Mesenchymal stem cell (in vitro differentiated cells and primary cell): ENCODE measurements at regions not wholly inside any gene's neighbourhood (a gene's known extent, or its start where the extent isn't known, plus 50 kb on each side); places are given as distances from the start of the nearest gene placed in this dataset.

Experiments
- DNase-seq: peaks from one replicate; pipeline ENCODE4 v3.0.0-alpha.2; 2013
- H2AFZ ChIP-seq: one replicate; pipeline ENCODE4 v1.6.1; 2013; ENCODE audit warnings: low read depth, mild to moderate bottlenecking, control low read depth, inconsistent platforms, low read length, moderate library complexity
- H2AK5ac ChIP-seq: 2 replicates; pipeline ENCODE4 v1.6.1; 2013; ENCODE audit warnings: low read length, moderate library complexity, mild to moderate bottlenecking, inconsistent platforms; ENCODE audit not compliant: severe bottlenecking
- H2BK120ac ChIP-seq: one replicate; pipeline ENCODE4 v1.6.1; 2013; ENCODE audit warnings: low read depth, mild to moderate bottlenecking, inconsistent platforms, low read length, moderate library complexity
- H2BK12ac ChIP-seq, 2 experiments: one replicate each; pipeline ENCODE4 v1.6.1; 2013; ENCODE audit warnings: inconsistent platforms in 2 of 2, low read length in 2 of 2, mild to moderate bottlenecking in 2 of 2, moderate library complexity in 2 of 2, control low read depth in 1 of 2
- H2BK15ac ChIP-seq: one replicate; pipeline ENCODE4 v1.6.1; 2013; ENCODE audit warnings: mild to moderate bottlenecking, low read depth, inconsistent platforms; ENCODE audit not compliant: poor library complexity, severe bottlenecking
- H2BK5ac ChIP-seq: 2 replicates; pipeline ENCODE4 v1.6.1; 2013; ENCODE audit warnings: low read depth, mild to moderate bottlenecking, low read length, control low read depth, inconsistent platforms; ENCODE audit not compliant: poor library complexity, severe bottlenecking
- H3K14ac ChIP-seq, 2 experiments: one replicate each; pipeline ENCODE4 v1.6.1; 2013; ENCODE audit warnings: inconsistent platforms in 2 of 2, low read length in 2 of 2, control low read depth in 1 of 2, mild to moderate bottlenecking in 1 of 2, moderate library complexity in 1 of 2
- H3K18ac ChIP-seq, 2 experiments: one replicate each; pipeline ENCODE4 v1.6.1; 2013; ENCODE audit warnings: inconsistent platforms in 2 of 2, low read length in 2 of 2, control low read depth in 1 of 2, low read depth in 1 of 2, mild to moderate bottlenecking in 1 of 2
- H3K23ac ChIP-seq, 2 experiments: one replicate each; pipeline ENCODE4 v1.6.1; 2013; ENCODE audit warnings: inconsistent platforms in 2 of 2, low read length in 2 of 2, mild to moderate bottlenecking in 2 of 2, moderate library complexity in 2 of 2, control low read depth in 1 of 2
- H3K27ac ChIP-seq: 2 replicates; pipeline ENCODE4 v1.5.1; 2013; ENCODE audit warnings: mild to moderate bottlenecking, moderate library complexity, low read length, control low read depth, inconsistent platforms; ENCODE audit not compliant: poor library complexity, severe bottlenecking
- H3K27me3 ChIP-seq, 2 experiments: 2 replicates each; pipeline versions ENCODE4 v1.6.1 to v1.7.0; 2013; ENCODE audit warnings: low read length in 2 of 2, mild to moderate bottlenecking in 2 of 2, moderate library complexity in 2 of 2, control low read depth in 1 of 2, inconsistent platforms in 1 of 2; ENCODE audit not compliant: control insufficient read depth in 1 of 2, insufficient read depth in 1 of 2
- H3K36me3 ChIP-seq, 2 experiments: 2 replicates each; pipeline versions ENCODE4 v1.6.1 to v1.7.0; 2013; ENCODE audit warnings: low read length in 2 of 2, control low read depth in 1 of 2, inconsistent platforms in 1 of 2, low read depth in 1 of 2, mild to moderate bottlenecking in 1 of 2; ENCODE audit not compliant: insufficient read depth in 2 of 2, control insufficient read depth in 1 of 2
- H3K4ac ChIP-seq, 2 experiments: one replicate each; pipeline ENCODE4 v1.6.1; 2013; ENCODE audit warnings: inconsistent platforms in 2 of 2, low read length in 2 of 2, mild to moderate bottlenecking in 2 of 2, moderate library complexity in 2 of 2, control low read depth in 1 of 2, low read depth in 1 of 2
- H3K4me1 ChIP-seq: 2 replicates; pipeline ENCODE4 v1.6.1; 2013; ENCODE audit warnings: low read depth, low read length, control low read depth; ENCODE audit not compliant: control insufficient read depth, insufficient read depth
- H3K4me2 ChIP-seq: 2 replicates; pipeline ENCODE4 v1.6.1; 2013; ENCODE audit warnings: low read length, mild to moderate bottlenecking, inconsistent platforms; ENCODE audit not compliant: poor library complexity, severe bottlenecking
- H3K4me3 ChIP-seq, 2 experiments: 2 replicates each; pipeline versions ENCODE4 v1.5.1 to v1.7.0; 2013; ENCODE audit warnings: low read length in 2 of 2, mild to moderate bottlenecking in 2 of 2, control low read depth in 1 of 2, low read depth in 1 of 2; ENCODE audit not compliant: insufficient read depth in 1 of 2
- H3K79me1 ChIP-seq: replicated peaks from 2 replicates; pipeline ENCODE4 v1.6.1; 2013; ENCODE audit warnings: mild to moderate bottlenecking, control low read depth, low read length, inconsistent platforms; ENCODE audit not compliant: poor library complexity, severe bottlenecking
- H3K9ac ChIP-seq: 2 replicates; pipeline ENCODE4 v1.7.0; 2013; ENCODE audit warnings: mild to moderate bottlenecking, low read length, moderate library complexity
- H3K9me3 ChIP-seq: 2 replicates; pipeline ENCODE4 v1.7.0; 2013; ENCODE audit warnings: mild to moderate bottlenecking, low read length; ENCODE audit not compliant: control insufficient read depth
- H4K8ac ChIP-seq: one replicate; pipeline ENCODE4 v1.6.1; 2013; ENCODE audit warnings: inconsistent platforms, mild to moderate bottlenecking, low read length, moderate library complexity
- H4K91ac ChIP-seq: one replicate; pipeline ENCODE4 v1.6.1; 2013; ENCODE audit warnings: mild to moderate bottlenecking, low read length, inconsistent platforms
- WGBS: methylation state at CpG from one replicate; pipeline ENCODE4 v1.1.7; 2013; ENCODE audit warnings: mixed read lengths; 5-methylcytosine and 5-hydroxymethylcytosine counted together

DNA sequence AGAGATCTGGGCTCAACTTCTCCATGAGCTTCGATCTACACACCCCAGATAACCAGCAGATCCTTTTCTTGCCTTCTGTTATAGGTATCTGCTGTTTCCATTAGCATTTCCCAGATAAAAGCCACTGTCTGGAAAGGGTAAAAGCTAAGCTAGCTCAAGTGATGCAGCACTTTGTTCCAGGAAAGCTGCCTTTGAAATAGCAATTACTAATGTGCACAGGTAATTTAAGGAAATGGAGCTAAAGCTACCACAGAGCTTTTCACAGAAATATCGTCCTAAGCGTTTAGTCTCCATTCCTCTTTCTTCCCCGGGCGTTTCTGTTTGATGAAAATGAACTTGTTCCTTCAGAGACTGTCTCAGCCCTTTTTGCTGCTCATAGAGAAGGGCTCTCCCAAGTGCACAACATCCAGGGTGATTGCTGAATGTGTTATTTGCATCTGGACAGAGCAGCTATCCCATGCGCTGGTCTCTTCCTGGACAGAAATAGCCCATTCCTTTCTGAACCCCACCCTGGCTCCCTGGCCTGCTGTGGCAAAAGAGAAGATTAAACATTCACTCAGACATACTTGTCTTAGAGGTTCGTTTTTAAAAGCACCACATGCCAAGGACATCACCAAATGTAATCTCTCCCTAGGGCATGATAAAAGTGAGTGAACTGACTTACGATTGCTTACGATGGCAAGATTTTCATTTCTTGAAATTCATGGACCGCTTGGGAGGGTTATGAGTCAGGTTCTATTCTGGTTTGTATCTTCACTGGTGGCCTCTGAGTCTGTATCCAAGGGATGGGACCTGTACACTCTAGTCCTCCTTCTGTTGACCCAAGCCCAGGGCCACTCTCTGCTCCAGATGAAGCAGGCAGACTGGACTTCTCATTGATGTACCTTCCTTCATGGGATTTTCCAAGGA, 429.1 kb upstream of the CDH4 start:
- WGBS = 83% methylated on average over 9 of the region's 10 CpGs
- H3K18ac ChIP-seq = no peak overlapping the region
- H2BK12ac ChIP-seq = no peak overlapping the region
- H2AFZ ChIP-seq = no peak overlapping the region
- no peak overlapping the region for H3K4me2 ChIP-seq
- H4K8ac ChIP-seq = no peak overlapping the region
- no peak overlapping the region for H3K4me3 ChIP-seq
- H3K27me3 ChIP-seq = peaks cover 0 to 12% of the 10 kb centered on the region in 2 experiments
- no peak overlapping the region for H4K91ac ChIP-seq
- no peak for DNase-seq
- H2AK5ac ChIP-seq = no peak overlapping the region
- no peak overlapping the region for H2BK5ac ChIP-seq
- H3K4ac ChIP-seq = no peak overlapping the region
- H3K4me1 ChIP-seq = no peaks in the 10 kb centered on the region
- H3K36me3 ChIP-seq = no peaks in the 10 kb centered on the region
- H2BK120ac ChIP-seq = no peak overlapping the region
- H3K14ac ChIP-seq = no peak overlapping the region
- H3K79me1 ChIP-seq = no peaks in the 10 kb centered on the region
- no peak overlapping the region for H3K23ac ChIP-seq
- no peak overlapping the region for H3K27ac ChIP-seq
- H2BK15ac ChIP-seq = no peak overlapping the region
- H3K9ac ChIP-seq = peak overlapping the region; percentile 12
- H3K9me3 ChIP-seq = peaks cover 8% of the 10 kb centered on the region

DNA sequence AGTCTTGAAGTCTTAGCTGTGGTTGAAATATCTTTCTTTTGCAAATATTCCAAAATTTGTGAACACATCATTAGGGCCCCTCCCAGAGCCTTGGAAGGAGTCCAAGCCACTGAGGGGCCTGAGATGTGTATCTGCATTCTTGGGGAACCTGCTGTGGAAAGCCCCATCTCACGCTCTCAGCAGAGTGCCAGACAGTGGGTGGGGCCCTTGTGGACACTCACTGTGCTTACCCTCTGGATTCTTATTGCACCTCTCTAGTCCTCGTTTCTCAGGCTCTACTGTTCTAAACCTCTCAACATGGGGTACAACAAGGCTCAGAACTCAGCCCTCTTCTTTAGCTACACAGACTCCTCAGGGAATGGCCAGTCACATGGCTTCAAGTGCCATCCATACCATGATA, 416.2 kb upstream of the CDH4 start:
- H3K4ac ChIP-seq = no peak overlapping the region
- no peak overlapping the region for H2BK120ac ChIP-seq
- no peak overlapping the region for H2BK12ac ChIP-seq
- H3K9ac ChIP-seq = no peak overlapping the region
- peaks cover 13% of the 10 kb centered on the region for H3K9me3 ChIP-seq
- no peak overlapping the region for H2BK5ac ChIP-seq
- no peak overlapping the region for H3K4me2 ChIP-seq
- no peaks in the 10 kb centered on the region for H3K27me3 ChIP-seq
- no peak overlapping the region for H3K18ac ChIP-seq
- no peaks in the 10 kb centered on the region for H3K4me1 ChIP-seq
- 52% methylated on average over 2 of the region's 2 CpGs for WGBS
- no peak overlapping the region for H2AK5ac ChIP-seq
- H2BK15ac ChIP-seq = no peak overlapping the region
- H3K79me1 ChIP-seq = no peaks in the 10 kb centered on the region
- no peak overlapping the region for H4K91ac ChIP-seq
- no peak overlapping the region for H4K8ac ChIP-seq
- no peak overlapping the region for H3K14ac ChIP-seq
- no peak overlapping the region for H3K23ac ChIP-seq
- no peak overlapping the region for H2AFZ ChIP-seq
- DNase-seq = no peak
- H3K36me3 ChIP-seq = no peaks in the 10 kb centered on the region
- H3K4me3 ChIP-seq = no peak overlapping the region
- H3K27ac ChIP-seq = no peak overlapping the region

- no peak overlapping the region for H3K4me2 ChIP-seq
- no peak overlapping the region for H3K14ac ChIP-seq
- no peak overlapping the region for H2AK5ac ChIP-seq
- no peaks in the 10 kb centered on the region for H3K79me1 ChIP-seq
- no peaks in the 10 kb centered on the region for H3K27me3 ChIP-seq
- no peaks in the 10 kb centered on the region for H3K36me3 ChIP-seq
- H2BK15ac ChIP-seq = no peak overlapping the region
- H4K91ac ChIP-seq = no peak overlapping the region
- DNase-seq = no peak
- no peak overlapping the region for H4K8ac ChIP-seq
- 66% methylated on average over 3 of the region's 3 CpGs for WGBS
- H3K23ac ChIP-seq = no peak overlapping the region
- H2AFZ ChIP-seq = no peak overlapping the region
- no peak overlapping the region for H3K27ac ChIP-seq
- no peak overlapping the region for H2BK12ac ChIP-seq
- no peak overlapping the region for H3K9ac ChIP-seq
- H3K4me1 ChIP-seq = no peaks in the 10 kb centered on the region
- H3K18ac ChIP-seq = no peak overlapping the region
- H3K9me3 ChIP-seq = peaks cover 5% of the 10 kb centered on the region
- no peak overlapping the region for H2BK120ac ChIP-seq
- H3K4ac ChIP-seq = no peak overlapping the region
- no peak overlapping the region for H3K4me3 ChIP-seq
- H2BK5ac ChIP-seq = no peak overlapping the region
These were observed 414.8 kb upstream of the CDH4 start for GRCh38 chr20:60837173-60837770.

DNA sequence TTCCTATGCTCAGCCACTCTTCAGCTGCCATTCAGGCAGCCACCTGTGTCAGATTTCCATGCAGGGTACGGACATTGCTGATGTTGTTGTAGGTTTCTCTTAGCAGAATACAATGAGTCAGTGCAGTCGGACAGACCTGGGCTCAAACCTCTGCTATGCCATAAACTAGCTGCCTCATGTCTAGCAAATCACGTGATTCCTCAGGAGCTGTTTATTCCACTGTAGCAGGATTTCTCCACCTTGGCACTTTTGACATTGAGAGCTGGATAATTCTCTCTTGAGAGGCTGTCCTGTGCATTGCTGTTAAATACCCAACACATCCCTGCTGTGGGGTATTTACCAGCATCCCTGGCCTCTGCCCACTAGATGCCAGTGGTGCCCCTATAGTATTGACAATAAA, 413.8 kb upstream of the CDH4 start:
- Histone ChIP-seq H3K9ac (no peak overlapping the region), H3K4me3 (no peak overlapping the region), H2BK12ac (no peak overlapping the region), H3K79me1 (no peaks in the 10 kb centered on the region), H4K8ac (no peak overlapping the region), H3K27me3 (no peaks in the 10 kb centered on the region), H3K18ac (no peak overlapping the region), H2BK5ac (no peak overlapping the region), H3K4me1 (no peaks in the 10 kb centered on the region), H2BK15ac (no peak overlapping the region), H4K91ac (no peak overlapping the region), H3K36me3 (no peaks in the 10 kb centered on the region), H3K4me2 (no peak overlapping the region), H2AK5ac (no peak overlapping the region), H3K14ac (no peak overlapping the region), H3K4ac (no peak overlapping the region), H2AFZ (no peak overlapping the region), H3K23ac (no peak overlapping the region), H3K9me3 (peaks cover 5% of the 10 kb centered on the region), H2BK120ac (no peak overlapping the region), H3K27ac (no peak overlapping the region)
- 54% methylated on average over 3 of the region's 3 CpGs for WGBS
- DNase-seq = no peak
